Upper lobe of left lung (tissue), 4 donors: ENCODE measurements at regions not wholly inside any gene's neighbourhood (a gene's known extent, or its start where the extent isn't known, plus 50 kb on each side); places are given as distances from the start of the nearest gene placed in this dataset.

ENCODE experiments used
- EP300 ChIP-seq, 4 donors: sonication (generic); formaldehyde crosslinking; IDR thresholded peaks; one replicate each; pipeline ENCODE4 v1.5.1; 2017; ENCODE audit warnings: antibody characterized with exemption in 4 of 4, control low read depth in 2 of 4
- POLR2A ChIP-seq, 4 donors: fragments of 450-650 bp; IDR thresholded peaks; one replicate each; pipeline ENCODE4 v1.5.1; 2016 to 2017; ENCODE audit warnings: antibody characterized with exemption in 4 of 4, mild to moderate bottlenecking in 2 of 4
- TF ChIP-seq, protein P1 (sequence below), 6 experiments: fragments of 450-650 bp in 4 of 6; fragments of 200-600 bp in 2 of 6; sonication (generic) in 2 of 6; IDR thresholded peaks; one replicate each; pipeline ENCODE4 v1.5.1; 2016 to 2019; ENCODE audit warnings: antibody characterized with exemption in 6 of 6

DNA sequence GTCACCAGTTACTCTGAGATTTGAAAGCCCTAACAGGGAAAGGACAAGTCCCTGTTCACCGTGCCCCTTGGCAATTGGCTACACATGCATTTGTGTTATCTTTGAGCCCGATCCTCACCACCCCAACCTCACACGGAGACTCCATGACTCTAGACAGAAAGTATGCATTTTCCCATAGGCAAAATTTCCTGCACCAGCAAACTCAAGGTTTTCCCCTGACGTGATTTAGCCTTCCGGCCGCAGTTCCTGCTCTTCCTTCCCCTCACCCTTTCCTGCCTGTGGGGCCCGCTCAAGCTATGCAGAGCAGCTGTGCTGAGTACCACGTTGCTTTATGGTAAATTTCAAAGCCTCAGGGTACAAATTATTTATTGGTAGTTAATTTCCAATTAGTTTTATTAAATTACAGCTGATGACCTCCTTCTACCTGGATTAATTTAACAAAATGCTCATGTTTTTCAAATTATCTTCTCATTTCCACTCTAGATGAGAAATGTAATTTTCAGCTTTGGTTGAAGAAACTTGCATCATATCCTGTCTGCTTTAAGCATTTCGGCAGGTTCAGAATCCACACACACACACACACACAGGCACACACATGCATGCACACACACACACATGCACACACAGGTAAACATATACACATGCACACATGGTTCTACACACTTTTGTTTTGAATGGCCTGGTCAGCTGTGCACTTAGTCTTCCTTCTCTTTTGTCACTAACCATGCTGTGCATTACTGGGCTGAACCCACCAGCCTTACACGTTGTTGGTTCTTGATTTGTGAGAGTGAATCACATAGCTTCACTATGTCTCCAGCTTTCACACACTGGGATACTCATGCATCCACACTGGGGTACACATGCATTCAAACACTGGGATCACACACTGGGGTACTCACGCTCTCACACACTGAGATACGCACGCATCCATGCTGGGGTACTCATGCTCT is 283.1 kb upstream of the PITRM1 start:
- no peak for TF ChIP-seq POLR2A (IDR thresholded peaks at IDR 0.05)
- TF ChIP-seq, protein P1, sequence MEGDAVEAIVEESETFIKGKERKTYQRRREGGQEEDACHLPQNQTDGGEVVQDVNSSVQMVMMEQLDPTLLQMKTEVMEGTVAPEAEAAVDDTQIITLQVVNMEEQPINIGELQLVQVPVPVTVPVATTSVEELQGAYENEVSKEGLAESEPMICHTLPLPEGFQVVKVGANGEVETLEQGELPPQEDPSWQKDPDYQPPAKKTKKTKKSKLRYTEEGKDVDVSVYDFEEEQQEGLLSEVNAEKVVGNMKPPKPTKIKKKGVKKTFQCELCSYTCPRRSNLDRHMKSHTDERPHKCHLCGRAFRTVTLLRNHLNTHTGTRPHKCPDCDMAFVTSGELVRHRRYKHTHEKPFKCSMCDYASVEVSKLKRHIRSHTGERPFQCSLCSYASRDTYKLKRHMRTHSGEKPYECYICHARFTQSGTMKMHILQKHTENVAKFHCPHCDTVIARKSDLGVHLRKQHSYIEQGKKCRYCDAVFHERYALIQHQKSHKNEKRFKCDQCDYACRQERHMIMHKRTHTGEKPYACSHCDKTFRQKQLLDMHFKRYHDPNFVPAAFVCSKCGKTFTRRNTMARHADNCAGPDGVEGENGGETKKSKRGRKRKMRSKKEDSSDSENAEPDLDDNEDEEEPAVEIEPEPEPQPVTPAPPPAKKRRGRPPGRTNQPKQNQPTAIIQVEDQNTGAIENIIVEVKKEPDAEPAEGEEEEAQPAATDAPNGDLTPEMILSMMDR (IDR thresholded peaks at IDR 0.05), result no peak
- TF ChIP-seq EP300 (IDR thresholded peaks at IDR 0.05), result no peak
